Left hindlimb (tissue), 1 donor: ENCODE measurements at regions not wholly inside any gene's neighbourhood (a gene's known extent, or its start where the extent isn't known, plus 50 kb on each side); places are given as distances from the start of the nearest gene placed in this dataset.
"Not testable (repeated sequence)": the region's sequence is repeated elsewhere in the genome, so short reads cannot be mapped to it uniquely, and the experiment has no call there.

Source experiments
- DNase-seq: peaks from one replicate; pipeline ENCODE4 v3.0.0-alpha.2; 2018

DNA sequence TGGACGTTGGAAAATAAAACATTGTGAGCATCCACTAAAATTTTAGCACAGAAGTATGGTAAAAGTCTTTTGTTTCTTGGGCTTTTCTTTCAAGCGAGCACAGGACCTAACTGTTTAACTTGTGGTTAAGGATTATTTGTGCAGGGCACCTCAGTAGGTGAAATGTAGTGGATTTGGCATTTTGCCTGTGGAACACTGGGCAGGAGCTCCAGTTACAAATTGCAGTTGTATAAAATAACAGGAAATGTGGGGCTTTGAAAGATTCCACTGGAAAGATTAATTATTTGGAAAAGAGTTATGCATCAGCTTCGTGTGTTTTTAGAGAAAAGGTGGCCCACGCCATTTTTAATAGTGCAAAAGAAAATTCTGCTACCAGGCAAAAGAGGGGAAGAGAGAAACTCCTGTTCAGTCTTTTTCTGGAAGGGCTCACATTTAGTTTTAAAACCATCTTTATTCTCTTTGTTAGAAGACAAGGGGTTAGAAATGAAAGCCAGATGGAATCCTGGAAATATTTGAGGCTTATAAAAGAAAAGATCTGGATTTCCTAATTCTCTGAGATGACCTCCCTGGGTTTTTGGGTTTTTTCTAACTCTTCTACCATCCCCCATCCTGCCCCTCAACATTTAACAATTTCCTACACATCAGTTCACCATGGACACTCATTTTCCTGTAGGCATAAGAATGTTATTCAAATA, 144.3 kb upstream of the SERTAD2 start:
- no peak for DNase-seq

DNA sequence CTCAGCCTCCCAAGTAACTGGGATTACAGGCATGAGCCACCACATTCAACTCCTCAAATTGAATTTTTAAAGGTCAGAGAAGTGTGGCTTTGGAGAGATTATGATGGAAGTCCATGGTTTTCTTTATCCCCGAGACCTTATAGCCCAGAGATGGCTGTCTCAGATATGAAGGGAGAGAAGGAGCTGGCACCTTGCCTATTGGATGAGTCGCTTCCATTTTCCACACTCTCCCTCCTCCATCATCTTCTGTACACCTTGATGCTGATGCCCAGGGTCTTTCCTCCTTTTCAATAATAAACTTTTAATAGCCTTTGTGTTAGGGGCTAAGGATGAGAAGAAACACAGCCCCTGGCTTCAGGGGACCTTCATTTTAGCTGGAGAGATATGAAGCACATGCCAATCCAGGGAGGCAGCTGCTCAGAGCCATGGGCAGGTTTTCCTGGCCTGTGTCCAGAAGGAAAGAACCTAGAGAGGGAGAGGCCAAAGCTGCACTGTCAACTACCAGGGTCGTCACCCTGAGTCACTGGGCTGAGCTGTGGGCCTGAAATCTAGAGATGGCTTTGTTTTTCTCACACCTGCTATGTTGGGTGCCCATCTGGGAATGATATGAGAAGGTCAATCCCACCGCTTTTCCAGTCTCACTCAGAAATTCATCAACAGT, 146.0 kb upstream of the SERTAD2 start:
- no peak for DNase-seq

DNA sequence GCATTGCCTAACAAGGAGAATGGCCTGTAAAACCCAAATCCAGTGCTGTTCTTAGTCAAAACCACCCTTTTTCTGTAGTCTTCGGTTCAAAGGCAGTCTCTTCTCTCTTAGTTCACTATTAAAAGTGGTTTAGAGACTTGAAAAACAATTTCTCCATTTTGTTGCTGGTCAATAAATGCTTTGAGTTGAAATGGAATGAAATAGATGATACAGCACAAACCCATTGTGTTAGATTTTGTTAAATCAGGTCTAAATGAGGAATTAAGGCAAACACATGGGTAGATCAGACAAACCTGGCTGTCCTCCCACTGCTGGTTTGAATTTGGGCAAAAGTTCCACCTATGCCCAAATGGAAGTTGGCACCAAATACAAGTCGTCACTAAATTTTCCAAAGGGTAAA, 150.1 kb upstream of the SERTAD2 start:
- no peak for DNase-seq

DNA sequence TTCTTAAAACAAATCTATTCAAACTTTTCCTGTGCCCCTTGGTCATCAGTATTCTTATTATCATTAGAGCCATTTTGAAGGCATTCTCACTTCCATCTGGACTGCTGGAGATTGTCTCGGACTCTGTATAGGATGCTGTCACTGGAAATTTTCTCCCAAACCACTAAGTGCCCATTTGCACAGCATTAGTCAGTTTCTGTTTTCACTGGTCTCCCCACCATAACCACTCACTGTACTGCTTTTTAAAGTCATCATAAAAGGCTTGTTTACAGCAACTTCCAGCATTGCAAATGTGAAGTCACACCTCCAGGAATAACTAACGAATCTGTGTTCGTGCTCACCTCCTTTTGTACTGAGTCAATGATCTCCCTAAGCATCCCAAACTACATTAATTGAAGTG, 150.9 kb upstream of the SERTAD2 start:
- DNase-seq, result no peak

DNA sequence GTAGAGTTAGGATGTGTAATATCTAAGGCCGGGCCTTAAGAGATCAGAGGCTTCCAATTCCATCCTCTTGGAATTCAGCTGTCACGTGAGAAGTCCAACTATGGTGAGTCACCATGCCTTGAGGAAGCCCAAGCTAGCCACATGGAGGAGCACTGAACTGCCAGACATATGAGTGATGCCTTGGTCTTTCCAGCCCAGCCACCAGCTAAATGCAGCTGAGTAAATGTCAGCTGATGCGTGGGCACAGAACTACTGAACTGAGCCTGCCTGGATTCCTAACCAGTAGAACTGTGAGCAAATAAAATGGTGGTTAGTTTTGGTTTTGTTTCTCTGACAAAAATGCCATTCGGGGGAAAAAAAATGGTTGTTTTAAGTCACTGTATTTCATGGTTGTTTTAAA, 153.7 kb upstream of the SERTAD2 start:
- no peak for DNase-seq

DNA sequence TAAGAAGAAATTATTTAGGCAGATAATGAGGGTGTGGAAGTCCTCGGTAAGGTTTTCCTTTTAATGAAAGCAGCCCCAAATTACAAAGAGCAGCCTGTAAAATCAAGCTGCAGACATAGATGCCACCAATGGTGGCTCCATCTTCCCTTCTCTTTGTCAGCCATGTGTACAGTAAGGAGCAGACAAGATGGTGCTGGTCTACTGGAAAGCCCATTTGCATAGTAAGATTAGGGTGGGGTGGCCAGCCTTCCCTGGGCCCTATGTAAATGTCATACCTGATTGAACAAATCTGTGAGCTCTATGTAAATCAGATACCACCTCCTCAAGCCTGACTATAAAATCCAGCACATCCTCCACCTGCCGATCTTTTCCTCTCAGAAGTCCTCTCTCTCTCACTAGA, 154.4 kb upstream of the SERTAD2 start:
- no peak for DNase-seq

DNA sequence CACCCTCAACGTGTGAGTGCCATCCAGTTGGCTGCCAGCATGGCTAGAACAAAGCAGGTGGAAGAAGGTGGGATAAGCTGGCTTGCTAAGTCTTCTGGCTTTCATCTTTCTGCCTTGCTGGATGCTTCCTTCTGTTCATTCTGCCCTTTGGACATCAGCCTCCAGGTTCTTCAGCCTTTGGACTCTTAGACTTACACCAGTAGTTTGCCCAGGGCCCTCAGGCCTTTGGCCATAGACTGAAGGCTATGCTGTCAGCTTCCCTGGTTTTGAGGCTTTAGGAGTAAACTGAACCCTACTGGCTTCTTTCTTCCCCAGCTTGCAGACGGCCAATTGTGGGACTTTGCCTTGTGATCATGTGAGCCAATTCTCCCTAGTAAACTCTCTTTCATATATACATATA, 155.0 kb upstream of the SERTAD2 start:
- DNase-seq, result no peak

DNA sequence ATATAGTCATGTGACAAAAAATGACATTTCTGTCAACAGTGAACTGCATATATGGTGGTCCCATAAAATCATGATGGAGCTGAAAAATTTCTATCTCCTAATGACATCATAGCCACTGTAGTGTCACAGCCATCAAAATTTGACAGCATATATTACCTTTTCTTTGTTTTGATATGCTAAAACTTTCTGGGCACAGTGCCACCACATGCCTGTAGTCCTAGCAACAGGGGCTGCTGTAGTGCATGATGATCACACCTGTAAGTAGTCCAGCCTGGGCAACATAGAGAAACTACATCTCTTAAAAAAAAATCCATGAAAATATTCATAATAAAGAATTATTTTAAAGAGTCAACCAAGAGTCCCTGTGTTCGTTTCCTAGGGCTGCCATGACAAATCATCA, 155.5 kb upstream of the SERTAD2 start:
- DNase-seq, result no peak

DNA sequence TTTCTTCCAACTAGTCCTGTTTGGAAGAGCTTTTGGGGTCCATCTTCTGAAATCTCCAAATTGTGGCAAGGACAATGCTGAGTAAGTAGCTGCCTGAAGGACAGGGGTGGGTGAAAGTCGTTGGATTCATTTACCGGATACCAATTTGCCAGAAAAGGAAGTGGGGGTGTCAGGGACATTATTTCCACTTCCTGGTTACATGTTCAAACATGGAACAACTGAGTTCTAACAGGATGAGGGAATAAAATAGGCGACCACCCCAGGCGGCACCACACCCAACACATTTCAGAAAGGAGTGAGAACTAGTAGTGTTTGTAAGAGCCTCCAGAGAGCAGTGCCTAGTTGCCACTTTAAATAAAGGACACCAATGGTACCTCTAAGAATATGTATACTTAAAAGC, 158.6 kb upstream of the SERTAD2 start:
- no peak for DNase-seq

DNA sequence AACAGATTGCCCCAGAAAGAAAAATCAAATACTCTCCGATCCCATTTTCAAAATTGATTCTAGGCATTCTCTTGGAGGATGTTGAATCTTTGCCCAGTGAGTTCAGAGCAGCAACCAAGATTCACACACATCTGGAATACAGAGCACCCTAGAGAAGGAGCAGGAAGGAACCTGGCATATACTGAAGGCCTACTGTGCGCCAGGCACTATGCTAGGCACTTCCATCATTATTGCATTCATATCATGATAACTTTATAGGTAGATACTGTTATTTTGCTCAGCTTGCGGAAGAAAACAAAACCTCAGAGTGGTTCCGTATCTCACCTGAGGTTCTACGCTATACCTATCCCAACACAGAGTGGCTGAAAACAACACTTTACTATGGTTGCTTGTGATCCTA, 160.3 kb upstream of the SERTAD2 start:
- DNase-seq, result no peak

DNA sequence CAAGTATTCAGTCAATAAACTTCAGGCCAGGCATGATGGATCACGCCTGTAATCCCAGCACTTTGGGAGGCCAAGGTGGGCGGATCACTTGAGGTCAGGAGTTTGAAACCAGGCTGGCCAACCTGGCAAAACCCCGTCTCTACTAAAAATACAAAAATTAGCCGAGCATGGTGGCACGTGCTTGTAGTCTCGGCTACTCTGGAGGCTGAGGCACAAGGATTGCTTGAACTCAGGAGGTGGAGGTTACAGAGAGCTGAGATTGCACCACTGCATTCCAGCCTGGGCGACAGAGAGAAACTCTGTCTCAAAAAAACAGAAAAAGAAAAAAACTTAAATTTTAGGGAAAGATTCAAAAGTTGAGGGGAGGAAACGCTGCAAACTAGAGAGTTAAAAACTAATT, 162.8 kb upstream of the SERTAD2 start:
- DNase-seq, result not testable (repeated sequence)

DNA sequence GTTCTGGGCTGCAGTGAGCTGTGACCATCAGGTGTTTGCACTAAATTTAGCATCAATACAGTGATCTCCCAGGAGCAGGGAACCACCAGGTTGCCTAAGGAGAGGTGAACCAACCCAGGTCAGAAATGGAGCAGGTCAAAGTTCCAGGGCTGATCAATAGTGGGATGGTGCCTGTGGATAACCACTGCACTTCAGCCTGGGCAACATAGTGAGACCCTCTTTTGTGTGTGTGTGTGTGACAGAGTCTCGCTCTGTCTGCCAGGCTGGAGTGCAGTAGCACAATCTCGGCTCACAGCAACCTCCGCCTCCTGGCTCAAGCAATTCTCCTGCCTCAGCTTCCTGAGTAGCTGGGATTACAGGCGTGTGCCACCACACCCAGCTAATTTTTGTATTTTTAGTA, 163.7 kb upstream of the SERTAD2 start:
- DNase-seq, result no peak

DNA sequence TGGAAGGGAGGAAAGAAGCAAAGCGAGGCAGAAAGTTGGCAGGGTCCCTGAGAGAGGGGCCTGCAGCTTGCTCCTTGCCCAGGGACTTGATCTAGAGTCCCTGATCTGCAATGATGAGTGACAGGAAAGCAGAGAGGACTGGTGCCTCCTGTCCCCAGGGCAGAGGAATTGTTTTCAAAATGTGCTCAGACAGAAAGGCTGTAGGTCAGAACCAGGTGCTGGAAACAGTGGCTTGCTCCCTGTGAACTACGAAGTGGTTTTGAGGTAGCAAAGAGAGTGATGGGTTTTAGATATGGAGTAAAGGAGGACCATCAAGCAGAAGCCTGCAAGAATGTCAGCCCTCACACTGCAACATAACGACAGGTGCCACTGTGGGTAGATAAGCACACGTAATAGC, 164.9 kb upstream of the SERTAD2 start:
- no peak for DNase-seq

DNA sequence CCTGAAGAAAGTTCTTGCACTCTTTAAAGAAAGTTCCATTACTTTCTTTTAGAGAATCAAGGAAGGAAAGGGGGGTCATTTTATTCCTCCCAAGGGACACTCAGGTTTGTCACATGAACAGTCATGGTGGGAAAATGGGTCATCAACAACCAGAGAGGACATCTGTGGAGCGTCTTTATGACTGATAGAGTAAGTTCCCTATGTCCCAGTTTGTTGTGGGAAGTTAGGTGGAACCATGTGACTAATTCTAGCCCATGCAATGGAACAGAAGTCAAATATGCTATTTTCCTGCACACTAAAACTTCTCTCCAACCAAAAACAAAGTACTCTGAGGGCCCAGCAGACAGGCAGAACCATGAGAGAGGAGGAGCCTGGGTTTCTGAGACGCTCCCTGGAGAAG, 165.6 kb upstream of the SERTAD2 start:
- no peak for DNase-seq

DNA sequence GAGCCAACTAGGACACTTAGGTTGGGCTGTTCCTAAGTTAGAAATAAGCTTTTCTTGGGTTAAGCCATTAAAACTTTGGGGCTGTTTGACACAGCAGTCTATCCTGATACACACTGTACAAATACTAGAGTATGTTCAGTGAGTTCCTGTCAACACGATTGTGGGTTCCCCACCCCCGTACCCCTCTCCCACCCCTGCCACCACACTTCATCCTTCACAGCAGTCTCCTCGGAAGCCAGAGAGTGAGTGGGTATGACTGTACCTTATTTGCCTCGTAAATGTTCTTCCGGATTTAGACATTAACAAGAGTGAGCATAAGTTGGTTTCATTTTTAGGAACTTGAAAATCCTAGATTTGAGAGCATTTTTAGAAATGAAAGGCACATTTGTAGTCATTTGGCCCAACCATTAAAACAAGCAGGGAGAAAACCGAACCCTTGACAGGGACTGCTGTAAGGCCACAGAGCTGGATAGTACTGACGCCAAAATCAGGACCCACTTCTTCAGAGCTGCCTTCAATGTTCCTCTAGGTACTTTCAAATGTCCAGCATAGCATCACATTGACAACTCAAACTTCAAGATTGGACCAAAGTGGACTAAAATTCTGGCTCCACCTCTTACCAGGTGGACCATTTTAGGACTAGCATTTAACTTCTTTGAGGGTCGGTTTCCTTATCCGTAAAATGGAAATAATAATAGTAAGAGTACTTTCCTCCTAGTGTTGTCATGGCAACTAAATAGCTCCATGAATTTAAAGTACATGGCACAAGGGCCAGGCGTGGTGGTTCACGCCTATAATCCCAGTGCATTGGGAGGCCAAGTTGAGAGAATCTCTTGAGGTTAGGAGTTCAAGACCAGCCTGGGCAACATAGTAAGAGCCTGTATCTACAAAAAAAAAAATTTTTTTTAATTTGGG, 166.3 kb upstream of the SERTAD2 start:
- DNase-seq, result no peak

DNA sequence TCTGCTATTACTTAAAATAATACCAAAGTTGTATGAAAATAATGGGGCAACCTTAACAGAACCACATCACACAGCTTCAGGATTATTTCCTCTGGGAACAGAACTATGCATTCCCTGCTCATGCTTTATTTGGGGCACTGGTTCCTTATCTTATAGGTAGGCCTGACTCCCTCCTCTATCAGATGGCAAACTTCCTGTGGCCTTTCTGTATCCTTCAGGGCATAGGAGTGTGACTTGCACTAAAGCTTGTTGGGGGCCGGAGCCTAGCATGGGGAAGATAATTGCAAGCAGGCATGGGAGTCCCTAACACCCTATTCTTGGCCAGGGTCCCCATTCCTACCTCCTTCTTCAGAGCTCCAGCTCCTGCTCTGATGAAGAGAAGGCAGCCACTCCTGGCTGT, 167.2 kb upstream of the SERTAD2 start:
- no peak for DNase-seq

DNA sequence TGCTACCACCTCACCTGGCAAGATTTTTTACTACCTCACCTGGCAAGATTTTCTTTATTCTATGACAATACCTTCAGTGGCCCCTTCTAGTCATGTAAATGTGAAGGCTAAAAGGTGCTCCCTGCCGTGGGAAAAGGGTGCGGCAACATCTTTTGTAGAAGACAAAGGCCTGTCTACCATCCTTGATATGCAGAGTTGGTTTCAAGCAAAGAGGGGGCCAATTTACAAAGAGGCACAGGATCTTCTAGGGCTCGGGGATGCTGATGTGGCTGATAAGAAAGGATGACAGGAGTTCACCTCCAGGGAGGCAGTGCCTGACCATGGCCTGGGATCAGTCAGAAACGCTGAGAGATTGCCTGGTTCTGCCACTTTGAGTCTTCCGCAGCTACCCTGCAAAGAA, 165.4 kb upstream of the SLC1A4 start:
- no peak for DNase-seq

DNA sequence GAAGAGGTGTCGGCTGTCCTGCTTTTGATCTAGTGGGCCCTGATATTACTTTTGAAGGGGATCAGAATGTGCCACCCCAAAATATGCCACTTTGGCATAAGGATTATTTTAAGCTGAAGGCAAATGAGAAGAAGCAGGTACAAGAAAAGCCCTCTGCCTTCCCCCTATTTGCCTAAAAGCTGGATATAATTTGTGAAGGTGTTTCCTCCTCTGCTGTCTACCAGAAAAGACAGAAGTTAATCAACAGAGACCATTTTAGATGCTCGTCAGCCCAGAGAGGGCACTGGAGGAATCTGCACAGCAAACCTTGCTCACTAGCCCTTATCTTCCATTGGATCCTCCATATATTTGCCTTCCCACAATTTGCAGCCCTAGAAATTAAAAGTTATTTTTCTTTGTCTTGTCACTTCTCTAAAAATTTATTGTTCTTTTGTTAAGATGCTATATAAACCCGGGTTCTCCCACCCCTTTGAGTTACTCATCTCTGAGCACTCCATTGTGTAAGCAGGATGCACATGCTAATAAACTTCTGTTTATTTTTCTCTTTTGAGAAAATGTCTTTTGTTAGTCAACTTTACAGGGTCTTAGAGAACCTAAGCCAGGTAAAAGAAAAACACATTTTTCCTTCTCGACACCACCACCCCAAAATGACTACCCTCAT, 163.2 kb upstream of the SLC1A4 start:
- DNase-seq, result no peak

DNA sequence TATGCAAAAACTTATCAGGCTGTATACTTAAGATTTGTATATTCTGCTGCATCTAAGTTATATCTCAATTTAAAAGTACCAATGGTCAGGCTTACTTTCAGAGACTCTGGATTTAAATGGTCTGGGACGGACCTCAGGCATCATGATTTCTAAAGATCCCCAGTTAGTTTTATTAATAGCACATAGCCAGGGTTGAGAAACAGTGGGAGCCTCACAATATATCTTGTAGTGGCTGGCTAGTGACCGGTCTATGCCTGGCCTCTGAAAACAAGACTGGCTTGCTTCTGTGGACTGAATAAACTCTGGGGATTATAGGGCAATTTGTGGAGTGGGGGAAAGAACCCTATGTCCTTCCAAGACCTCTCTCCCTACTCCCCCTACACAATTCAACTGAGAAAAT, 162.5 kb upstream of the SLC1A4 start:
- DNase-seq, result no peak

DNA sequence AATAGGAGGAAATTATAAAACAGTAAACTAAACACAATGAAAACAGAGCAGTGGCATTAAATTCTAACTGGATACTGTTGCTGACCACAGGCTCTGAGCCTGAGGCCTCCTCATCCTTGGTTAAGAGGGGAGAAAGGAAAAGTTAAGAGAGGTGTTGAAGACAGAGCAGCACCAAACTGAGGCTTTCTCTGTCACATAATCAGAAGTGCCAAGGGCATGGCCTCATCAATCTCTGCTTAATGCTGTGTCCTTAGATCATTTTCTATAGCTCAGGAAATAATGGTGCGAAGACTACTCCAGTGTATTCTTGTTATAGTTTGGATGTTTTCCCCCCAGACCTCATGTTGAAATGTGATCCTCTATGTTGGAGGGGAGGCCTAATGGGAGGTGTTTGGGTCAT, 160.9 kb upstream of the SLC1A4 start:
- no peak for DNase-seq

DNA sequence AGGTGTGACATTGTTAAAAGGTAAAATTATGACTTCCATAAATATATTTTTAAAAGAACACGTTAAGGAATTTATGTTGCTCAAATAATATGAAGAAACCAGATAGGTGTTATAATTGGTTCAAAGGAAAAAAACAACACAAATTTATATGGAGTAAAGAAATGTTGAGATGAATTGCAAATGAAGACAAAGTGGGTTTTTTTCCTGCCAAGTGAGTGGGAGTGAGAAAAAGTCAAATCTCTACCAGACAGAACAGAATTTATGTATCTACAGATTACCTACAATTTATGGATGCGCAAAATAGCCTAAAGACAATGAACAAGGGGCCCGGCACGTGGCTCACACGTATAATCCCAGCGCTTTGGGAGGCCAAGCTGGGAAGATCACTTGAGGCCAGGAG, 159.7 kb upstream of the SLC1A4 start:
- no peak for DNase-seq

DNA sequence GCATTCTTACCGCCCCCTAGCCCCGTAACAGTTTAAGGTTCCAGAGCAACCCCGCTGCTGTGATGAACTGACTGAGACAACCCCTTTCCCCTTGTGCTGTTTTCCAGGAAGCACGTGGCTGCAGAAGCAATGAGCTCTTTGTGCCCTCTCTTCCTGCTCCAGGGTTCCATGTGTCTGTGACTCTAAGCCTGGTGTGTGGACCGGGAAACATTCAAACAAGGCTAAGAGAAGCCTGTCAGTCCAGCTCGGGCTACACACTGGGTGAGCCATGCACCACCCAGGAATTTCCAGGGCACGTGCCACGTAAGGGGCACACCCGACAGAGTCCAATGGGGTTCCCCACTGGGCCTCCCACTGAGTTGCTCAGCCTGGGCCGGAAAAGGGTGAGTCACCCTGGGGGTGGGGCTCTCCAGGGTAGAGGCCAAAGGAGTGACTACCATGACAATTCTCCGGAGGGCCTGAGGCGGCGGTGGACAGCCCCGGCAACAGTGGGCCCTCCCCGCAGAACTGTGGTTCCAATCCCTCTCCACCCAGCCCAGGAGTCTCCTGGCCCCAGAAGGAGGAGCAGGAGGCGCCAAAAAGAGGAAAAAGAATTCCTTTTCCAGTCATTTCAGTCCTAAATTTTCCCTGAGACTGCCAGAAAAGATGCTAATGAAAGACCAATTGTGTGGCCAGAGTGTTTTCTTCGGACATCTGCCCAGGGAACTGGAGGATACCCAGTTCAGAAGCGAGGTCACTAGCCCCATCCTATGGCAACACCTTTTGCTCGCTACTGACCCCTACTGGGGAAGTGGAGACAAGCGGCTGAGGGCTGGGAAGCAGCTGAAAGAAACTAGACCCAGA, 157.8 kb upstream of the SLC1A4 start:
- peak; percentile 53 for DNase-seq

DNA sequence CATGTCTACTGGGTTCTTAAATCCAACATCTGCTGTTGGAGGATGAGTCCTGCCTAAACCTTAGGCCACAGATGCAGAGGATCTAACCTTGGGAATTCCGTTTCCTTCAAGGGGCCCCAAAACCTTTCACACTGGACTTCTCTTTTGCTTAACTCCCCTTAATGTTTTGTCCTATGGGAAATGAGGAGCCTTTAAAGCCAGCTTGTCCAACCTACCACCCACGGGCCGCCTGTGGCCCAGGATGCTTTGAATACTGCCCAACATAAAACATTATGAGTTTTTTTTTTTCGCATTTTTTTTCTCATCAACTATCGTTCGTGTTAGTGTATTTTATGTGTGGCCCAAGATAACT, 157.2 kb upstream of the SLC1A4 start:
- DNase-seq, result no peak
